ENCODE measurements at regions not wholly inside any gene's neighbourhood (a gene's known extent, or its start where the extent isn't known, plus 50 kb on each side); places are given as distances from the start of the nearest gene placed in this dataset.

DNA sequence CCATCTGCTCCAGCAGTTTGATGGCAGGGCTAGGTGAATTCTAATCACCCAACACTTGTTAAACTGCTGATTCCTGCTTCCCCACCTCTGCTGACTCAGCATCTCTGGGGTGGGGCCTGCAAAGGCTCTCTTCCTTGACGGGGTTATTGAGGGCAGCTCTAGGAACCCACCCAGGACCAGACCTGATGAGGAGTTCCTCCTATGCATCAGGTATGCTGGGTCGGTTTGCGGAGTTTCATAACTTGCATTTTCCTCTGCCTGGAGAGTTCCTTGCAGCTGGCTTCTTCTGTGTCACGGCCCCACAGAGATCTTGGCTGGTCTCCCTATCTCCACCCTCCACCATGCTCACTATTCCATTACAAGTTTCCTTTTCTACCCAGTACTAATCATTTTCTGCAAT is 93.4 kb upstream of the CCL2 start:
- CTCF ChIA-PET, result interaction anchor here (0.8 to 1.2 kb wide), 3 partner anchors 9 to 39 kb away, joined by 3 to 8 read pairs (median 4); no protein-coding TSS in a partner anchor
- no peak overlapping the region for H3K4me2 ChIP-seq (ENCODE audit: control insufficient read depth, insufficient read depth)

DNA sequence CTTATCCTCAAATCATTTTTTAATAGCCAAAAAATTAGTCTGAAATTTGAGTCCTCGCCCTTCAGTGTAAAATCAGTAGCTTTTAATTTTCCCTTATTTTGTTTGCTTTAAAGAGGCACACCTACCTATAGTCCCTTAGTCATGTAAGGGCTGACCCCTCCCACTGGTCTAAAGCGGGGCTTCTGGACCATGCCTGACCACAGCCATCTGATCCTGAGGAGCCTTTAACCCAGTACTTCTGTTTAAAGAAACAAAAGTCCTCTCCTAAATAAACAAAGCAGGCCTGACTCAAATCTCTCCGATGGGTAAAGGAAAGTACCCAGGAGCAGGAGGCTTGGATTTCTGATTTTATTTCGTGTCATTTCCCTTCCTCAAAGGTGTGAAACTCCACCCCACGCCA is 92.0 kb upstream of the CCL2 start:
- in situ Hi-C loops (cut with MboI) (no loop called here), intact Hi-C loops (cut with micrococcal nuclease; ENCODE audit: unreplicated experiment) (no loop called here)
- BruUV-seq (replicated peaks), result no TSS peak
- Histone ChIP-seq H3K4me1 (ENCODE audit: control insufficient read depth, insufficient read depth, low read length) (no peaks in the 10 kb centered on the region), H3K79me2 (ENCODE audit: control insufficient read depth, insufficient read depth, low read length) (no peaks in the 10 kb centered on the region), H3K27ac (ENCODE audit: control insufficient read depth, insufficient read depth) (no peak overlapping the region), H3K4me2 (ENCODE audit: control insufficient read depth, insufficient read depth) (no peak overlapping the region), H3K4me3 (no peak overlapping the region), H3K36me3 (ENCODE audit: control insufficient read depth in 2 of 2, insufficient read depth in 2 of 2, low read length in 1 of 2) (no peaks in the 10 kb centered on the region), H3K9ac (ENCODE audit: control insufficient read depth, insufficient read depth, low read length) (no peak overlapping the region), H2AFZ (ENCODE audit: control insufficient read depth, low read depth, low read length) (no peak overlapping the region), H4K20me1 (ENCODE audit: control insufficient read depth, insufficient read depth) (no peaks in the 10 kb centered on the region), H3K9me3 (replicated peaks; ENCODE audit: control insufficient read depth, insufficient read depth, low read length) (no peaks in the 10 kb centered on the region), H3K27me3 (replicated peaks in 1 of 2; ENCODE audit: control insufficient read depth in 2 of 2, insufficient read depth in 2 of 2, low read length in 1 of 2) (no peaks in the 10 kb centered on the region; a peak in 3 of 4 replicates)
- ChIA-PET POLR2A (no interaction called here), RAD21 (ENCODE audit: unreplicated experiment) (no interaction called here), SMC1A (ENCODE audit: uncharacterized antibody, unreplicated experiment) (no interaction called here), CTCF (interaction anchor here (1.2 to 1.3 kb wide), 2 partner anchors 8 to 26 kb away, joined by 3 to 8 read pairs; no protein-coding TSS in a partner anchor)
- ATAC-seq (no peak), DNase-seq (ENCODE audit: low read depth, low spot score) (no peak), FAIRE-seq (no peak)
- 14% methylated on average over 5 of the region's 5 CpGs for WGBS (ENCODE audit: insufficient coverage, insufficient replicate concordance, low lambda C conversion rate, missing lambda C conversion rate)
- TF ChIP-seq POLR2A (IDR thresholded peaks at IDR 0.05; ENCODE audit: low read depth, low read length) (no peak), ZZZ3 (IDR thresholded peaks at IDR 0.05; ENCODE audit: control insufficient read depth, insufficient read length, low read depth) (no peak), WRNIP1 (IDR thresholded peaks at IDR 0.05; ENCODE audit: borderline replicate concordance, low read depth, low read length) (no peak), BMI1 (IDR thresholded peaks at IDR 0.05; ENCODE audit: borderline replicate concordance) (no peak), SREBF1 (IDR thresholded peaks at IDR 0.05; ENCODE audit: low read length) (no peak), TBL1XR1 (IDR thresholded peaks at IDR 0.05; ENCODE audit: low read depth, low read length) (no peak), SMARCA5 (IDR thresholded peaks at IDR 0.05) (no peak)
- TF ChIP-seq, protein P1, sequence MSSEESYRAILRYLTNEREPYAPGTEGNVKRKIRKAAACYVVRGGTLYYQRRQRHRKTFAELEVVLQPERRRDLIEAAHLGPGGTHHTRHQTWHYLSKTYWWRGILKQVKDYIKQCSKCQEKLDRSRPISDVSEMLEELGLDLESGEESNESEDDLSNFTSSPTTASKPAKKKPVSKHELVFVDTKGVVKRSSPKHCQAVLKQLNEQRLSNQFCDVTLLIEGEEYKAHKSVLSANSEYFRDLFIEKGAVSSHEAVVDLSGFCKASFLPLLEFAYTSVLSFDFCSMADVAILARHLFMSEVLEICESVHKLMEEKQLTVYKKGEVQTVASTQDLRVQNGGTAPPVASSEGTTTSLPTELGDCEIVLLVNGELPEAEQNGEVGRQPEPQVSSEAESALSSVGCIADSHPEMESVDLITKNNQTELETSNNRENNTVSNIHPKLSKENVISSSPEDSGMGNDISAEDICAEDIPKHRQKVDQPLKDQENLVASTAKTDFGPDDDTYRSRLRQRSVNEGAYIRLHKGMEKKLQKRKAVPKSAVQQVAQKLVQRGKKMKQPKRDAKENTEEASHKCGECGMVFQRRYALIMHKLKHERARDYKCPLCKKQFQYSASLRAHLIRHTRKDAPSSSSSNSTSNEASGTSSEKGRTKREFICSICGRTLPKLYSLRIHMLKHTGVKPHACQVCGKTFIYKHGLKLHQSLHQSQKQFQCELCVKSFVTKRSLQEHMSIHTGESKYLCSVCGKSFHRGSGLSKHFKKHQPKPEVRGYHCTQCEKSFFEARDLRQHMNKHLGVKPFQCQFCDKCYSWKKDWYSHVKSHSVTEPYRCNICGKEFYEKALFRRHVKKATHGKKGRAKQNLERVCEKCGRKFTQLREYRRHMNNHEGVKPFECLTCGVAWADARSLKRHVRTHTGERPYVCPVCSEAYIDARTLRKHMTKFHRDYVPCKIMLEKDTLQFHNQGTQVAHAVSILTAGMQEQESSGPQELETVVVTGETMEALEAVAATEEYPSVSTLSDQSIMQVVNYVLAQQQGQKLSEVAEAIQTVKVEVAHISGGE (CRISPR knock-in tag; IDR thresholded peaks at IDR 0.05), result no peak

More for the DNA sequence above, 93.4 kb upstream of the CCL2 start:
- Histone ChIP-seq H3K9me3 (replicated peaks; ENCODE audit: control insufficient read depth, insufficient read depth, low read length) (no peaks in the 10 kb centered on the region), H3K36me3 (ENCODE audit: control insufficient read depth in 2 of 2, insufficient read depth in 2 of 2, low read length in 1 of 2) (no peaks in the 10 kb centered on the region), H3K4me1 (ENCODE audit: control insufficient read depth, insufficient read depth, low read length) (no peaks in the 10 kb centered on the region), H3K27ac (ENCODE audit: control insufficient read depth, insufficient read depth) (no peak overlapping the region), H3K27me3 (replicated peaks in 1 of 2; ENCODE audit: control insufficient read depth in 2 of 2, insufficient read depth in 2 of 2, low read length in 1 of 2) (peaks cover 2 to 3% of the 10 kb centered on the region in 2 experiments), H2AFZ (ENCODE audit: control insufficient read depth, low read depth, low read length) (no peak overlapping the region), H3K4me3 (no peak overlapping the region), H3K79me2 (ENCODE audit: control insufficient read depth, insufficient read depth, low read length) (no peaks in the 10 kb centered on the region), H3K9ac (ENCODE audit: control insufficient read depth, insufficient read depth, low read length) (no peak overlapping the region), H4K20me1 (ENCODE audit: control insufficient read depth, insufficient read depth) (no peaks in the 10 kb centered on the region)
- DNase-seq (ENCODE audit: low read depth, low spot score), result no peak
- SMC1A ChIA-PET (ENCODE audit: uncharacterized antibody, unreplicated experiment), result no interaction called here
- no peak for TF ChIP-seq EED (IDR thresholded peaks at IDR 0.05; ENCODE audit: low read depth)
- TF ChIP-seq ZSCAN29 (IDR thresholded peaks at IDR 0.05), result no peak
- FAIRE-seq, result no peak
- ATAC-seq, result no peak
- intact Hi-C loops (cut with micrococcal nuclease; ENCODE audit: unreplicated experiment), result no loop called here
- in situ Hi-C loops (cut with MboI), result no loop called here
- POLR2A ChIA-PET, result no interaction called here
- RAD21 ChIA-PET (ENCODE audit: unreplicated experiment), result no interaction called here
- BruUV-seq (replicated peaks), result no TSS peak
- 25% methylated on average over 4 of the region's 4 CpGs for WGBS (ENCODE audit: insufficient coverage, insufficient replicate concordance, low lambda C conversion rate, missing lambda C conversion rate)

All from GM12878 (cell line).